ENCODE measurements at regions not wholly inside any gene's neighbourhood (a gene's known extent, or its start where the extent isn't known, plus 50 kb on each side); places are given as distances from the start of the nearest gene placed in this dataset.

- H3K9ac ChIP-seq (ENCODE audit: low read length) = no peak overlapping the region
- H3F3A ChIP-seq (ENCODE audit: insufficient read depth, low read length) = no peaks in the 10 kb centered on the region
- H3K9me3 ChIP-seq (replicated peaks; ENCODE audit: insufficient read depth, low read length) = no peaks in the 10 kb centered on the region
- no peak overlapping the region for H3K27ac ChIP-seq (ENCODE audit: low read length)
- H4K20me1 ChIP-seq (ENCODE audit: insufficient read depth, low read length) = no peaks in the 10 kb centered on the region
- no peak overlapping the region for H2AFZ ChIP-seq (ENCODE audit: low read length)
- H3K4me3 ChIP-seq (ENCODE audit: low read length) = no peak overlapping the region
- no peaks in the 10 kb centered on the region for H3K27me3 ChIP-seq (replicated peaks; ENCODE audit: insufficient read depth, low read length)
- H3K79me2 ChIP-seq (ENCODE audit: low read length) = no peaks in the 10 kb centered on the region
- H3K4me2 ChIP-seq (ENCODE audit: low read depth, low read length) = no peak overlapping the region
- no peaks in the 10 kb centered on the region for H3K4me1 ChIP-seq (ENCODE audit: low read length)
- H3K36me3 ChIP-seq (replicated peaks; ENCODE audit: insufficient read depth, low read length) = no peaks in the 10 kb centered on the region
- H3K9me2 ChIP-seq (replicated peaks; ENCODE audit: insufficient read depth, low read length) = no peaks in the 10 kb centered on the region; the same call in 1 of the 2 replicates
- TF ChIP-seq EZH2phosphoT487 (IDR thresholded peaks at IDR 0.05; ENCODE audit: low read length) = no peak
- no peak for TF ChIP-seq CTCF (IDR thresholded peaks at IDR 0.05; ENCODE audit: low read length)
- TF ChIP-seq EZH2 (optimal IDR thresholded peaks at IDR 0.05; ENCODE audit: low read depth, low read length) = no peak
- no peak for DNase-seq
Observed at GRCh38 chr4:188650516-188650915, 511.3 kb downstream of the TRIML1 start.

GRCh38 chr4:188657365-188657764 is 518.1 kb downstream of the TRIML1 start:
- no peaks in the 10 kb centered on the region for H3K27me3 ChIP-seq (replicated peaks; ENCODE audit: insufficient read depth, low read length)
- H3K9ac ChIP-seq (ENCODE audit: low read length) = no peak overlapping the region
- H3K4me3 ChIP-seq (ENCODE audit: low read length) = no peak overlapping the region
- no peak overlapping the region for H3K27ac ChIP-seq (ENCODE audit: low read length)
- no peaks in the 10 kb centered on the region for H3K36me3 ChIP-seq (replicated peaks; ENCODE audit: insufficient read depth, low read length)
- H3K79me2 ChIP-seq (ENCODE audit: low read length) = no peaks in the 10 kb centered on the region
- no peaks in the 10 kb centered on the region for H3K4me1 ChIP-seq (ENCODE audit: low read length)
- no peak overlapping the region for H2AFZ ChIP-seq (ENCODE audit: low read length)
- H3K4me2 ChIP-seq (ENCODE audit: low read depth, low read length) = no peak overlapping the region
- TF ChIP-seq CTCF (IDR thresholded peaks at IDR 0.05; ENCODE audit: low read length) (no peak), EZH2 (optimal IDR thresholded peaks at IDR 0.05; ENCODE audit: low read depth, low read length) (no peak), EZH2phosphoT487 (IDR thresholded peaks at IDR 0.05; ENCODE audit: low read length) (no peak)
- H3F3A ChIP-seq (ENCODE audit: insufficient read depth, low read length) = no peaks in the 10 kb centered on the region
- no peak for DNase-seq
- no peaks in the 10 kb centered on the region; the same call in 1 of the 2 replicates for H3K9me2 ChIP-seq (replicated peaks; ENCODE audit: insufficient read depth, low read length)
- H3K9me3 ChIP-seq (replicated peaks; ENCODE audit: insufficient read depth, low read length) = no peaks in the 10 kb centered on the region
- H4K20me1 ChIP-seq (ENCODE audit: insufficient read depth, low read length) = no peaks in the 10 kb centered on the region

GRCh38 chr4:188658958-188659522 is 519.8 kb downstream of the TRIML1 start:
- Histone ChIP-seq H3K9me2 (replicated peaks; ENCODE audit: insufficient read depth, low read length) (no peaks in the 10 kb centered on the region), H3K36me3 (replicated peaks; ENCODE audit: insufficient read depth, low read length) (no peaks in the 10 kb centered on the region), H3K27ac (ENCODE audit: low read length) (no peak overlapping the region), H3K4me3 (ENCODE audit: low read length) (no peak overlapping the region), H3K4me2 (ENCODE audit: low read depth, low read length) (no peak overlapping the region), H3K9ac (ENCODE audit: low read length) (no peak overlapping the region), H3K27me3 (replicated peaks; ENCODE audit: insufficient read depth, low read length) (no peaks in the 10 kb centered on the region), H3K79me2 (ENCODE audit: low read length) (no peaks in the 10 kb centered on the region), H3F3A (ENCODE audit: insufficient read depth, low read length) (no peaks in the 10 kb centered on the region), H4K20me1 (ENCODE audit: insufficient read depth, low read length) (no peaks in the 10 kb centered on the region), H3K9me3 (replicated peaks; ENCODE audit: insufficient read depth, low read length) (no peaks in the 10 kb centered on the region), H3K4me1 (ENCODE audit: low read length) (no peaks in the 10 kb centered on the region), H2AFZ (ENCODE audit: low read length) (no peak overlapping the region)
- TF ChIP-seq EZH2 (optimal IDR thresholded peaks at IDR 0.05; ENCODE audit: low read depth, low read length) (no peak), CTCF (IDR thresholded peaks at IDR 0.05; ENCODE audit: low read length) (no peak), EZH2phosphoT487 (IDR thresholded peaks at IDR 0.05; ENCODE audit: low read length) (no peak)
- DNase-seq = no peak
